ENCODE measurements at regions not wholly inside any gene's neighbourhood (a gene's known extent, or its start where the extent isn't known, plus 50 kb on each side); places are given as distances from the start of the nearest gene placed in this dataset.
A peak's percentile ranks its signal among the peaks of the same experiment; 100 is the strongest.

DNA sequence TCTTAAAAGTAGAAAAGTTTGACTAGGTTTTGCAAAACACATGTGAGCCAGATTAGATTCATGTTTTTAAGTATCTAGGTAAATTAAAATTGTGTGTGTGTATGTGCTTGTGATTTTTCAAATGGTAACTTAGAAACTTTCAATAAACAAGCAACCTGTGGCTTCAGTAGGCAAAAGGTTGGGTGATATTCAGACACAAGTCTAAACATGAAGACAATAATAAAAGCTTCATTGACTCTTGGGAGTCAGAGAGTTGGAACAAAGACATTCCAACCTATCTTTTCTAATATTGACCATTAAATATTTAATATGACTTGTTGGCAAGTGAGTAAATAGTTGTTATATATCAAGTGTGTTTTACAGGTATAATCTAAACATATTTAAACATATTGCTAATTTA, 1049.6 kb upstream of the ADGRL4 start:
- no peak overlapping the region for H3K4me3 Mint-ChIP-seq (ENCODE audit: low read depth)
- H3K36me3 Mint-ChIP-seq (ENCODE audit: insufficient read depth): no peaks in the 10 kb centered on the region
- H3K9me3 Mint-ChIP-seq (ENCODE audit: low read depth): no peaks in the 10 kb centered on the region
- DNase-seq (ENCODE audit: low spot score, unreplicated experiment): no peak
- no peaks in the 10 kb centered on the region for H3K27me3 Mint-ChIP-seq
- H3K27ac Mint-ChIP-seq: no peak overlapping the region
- no peaks in the 10 kb centered on the region for H3K4me1 Mint-ChIP-seq (ENCODE audit: low read depth)
- TF ChIP-seq, protein P1, sequence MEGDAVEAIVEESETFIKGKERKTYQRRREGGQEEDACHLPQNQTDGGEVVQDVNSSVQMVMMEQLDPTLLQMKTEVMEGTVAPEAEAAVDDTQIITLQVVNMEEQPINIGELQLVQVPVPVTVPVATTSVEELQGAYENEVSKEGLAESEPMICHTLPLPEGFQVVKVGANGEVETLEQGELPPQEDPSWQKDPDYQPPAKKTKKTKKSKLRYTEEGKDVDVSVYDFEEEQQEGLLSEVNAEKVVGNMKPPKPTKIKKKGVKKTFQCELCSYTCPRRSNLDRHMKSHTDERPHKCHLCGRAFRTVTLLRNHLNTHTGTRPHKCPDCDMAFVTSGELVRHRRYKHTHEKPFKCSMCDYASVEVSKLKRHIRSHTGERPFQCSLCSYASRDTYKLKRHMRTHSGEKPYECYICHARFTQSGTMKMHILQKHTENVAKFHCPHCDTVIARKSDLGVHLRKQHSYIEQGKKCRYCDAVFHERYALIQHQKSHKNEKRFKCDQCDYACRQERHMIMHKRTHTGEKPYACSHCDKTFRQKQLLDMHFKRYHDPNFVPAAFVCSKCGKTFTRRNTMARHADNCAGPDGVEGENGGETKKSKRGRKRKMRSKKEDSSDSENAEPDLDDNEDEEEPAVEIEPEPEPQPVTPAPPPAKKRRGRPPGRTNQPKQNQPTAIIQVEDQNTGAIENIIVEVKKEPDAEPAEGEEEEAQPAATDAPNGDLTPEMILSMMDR (IDR thresholded peaks at IDR 0.05; ENCODE audit: unreplicated experiment): no peak

DNA sequence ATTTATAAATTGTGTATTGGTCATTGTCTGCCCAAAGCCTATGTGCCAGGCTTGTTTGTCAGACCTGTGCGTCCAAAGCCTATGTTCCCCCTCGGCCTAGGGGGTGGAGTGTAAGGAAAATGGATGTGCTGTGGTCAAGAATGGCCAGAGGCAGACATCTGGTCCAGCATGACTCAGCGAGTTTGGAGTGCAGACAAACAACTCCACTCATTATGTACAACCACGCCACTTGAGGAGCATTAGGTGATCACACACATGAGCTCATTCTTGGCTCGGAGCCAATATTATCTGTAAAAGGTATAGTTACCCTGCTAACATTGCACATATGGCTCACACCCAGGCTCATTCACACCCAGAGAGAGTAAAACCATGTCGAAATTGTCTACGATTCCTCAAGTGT, 1047.6 kb upstream of the ADGRL4 start:
- no peaks in the 10 kb centered on the region for H3K4me1 Mint-ChIP-seq (ENCODE audit: low read depth)

DNA sequence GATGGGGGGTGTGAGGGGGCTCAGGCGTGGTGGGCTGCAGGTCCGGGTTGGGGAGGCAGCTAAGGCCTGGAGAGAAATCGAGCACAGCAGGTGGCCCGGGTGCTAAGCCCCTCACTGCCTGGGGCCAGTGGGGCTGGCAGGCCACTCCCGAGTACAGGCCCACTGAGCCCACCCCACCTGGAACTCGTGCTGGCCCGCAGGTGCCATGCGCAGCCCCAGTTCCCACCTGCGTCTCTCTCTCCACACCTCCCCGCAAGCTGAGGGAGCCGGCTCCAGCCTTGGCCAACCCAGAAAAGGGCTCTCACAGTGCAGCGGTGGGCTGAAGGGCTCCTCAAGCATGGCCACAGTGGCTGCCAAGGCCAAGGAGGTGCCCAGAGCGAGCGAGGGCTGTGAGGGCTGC, 1047.1 kb upstream of the ADGRL4 start:
- no peaks in the 10 kb centered on the region for H3K4me1 Mint-ChIP-seq (ENCODE audit: low read depth)
- H3K27ac Mint-ChIP-seq: no peak overlapping the region
- TF ChIP-seq, protein P1 (IDR thresholded peaks at IDR 0.05; ENCODE audit: unreplicated experiment): no peak
- no peaks in the 10 kb centered on the region for H3K36me3 Mint-ChIP-seq (ENCODE audit: insufficient read depth)
- no peak for DNase-seq (ENCODE audit: low spot score, unreplicated experiment)
- no peaks in the 10 kb centered on the region for H3K27me3 Mint-ChIP-seq
- H3K4me3 Mint-ChIP-seq (ENCODE audit: low read depth): no peak overlapping the region
- peaks cover 5% of the 10 kb centered on the region for H3K9me3 Mint-ChIP-seq (ENCODE audit: low read depth)

More for the DNA sequence above, 1047.6 kb upstream of the ADGRL4 start:
- TF ChIP-seq, protein P1 (IDR thresholded peaks at IDR 0.05; ENCODE audit: unreplicated experiment): no peak
- Mint-ChIP-seq H3K27me3 (no peaks in the 10 kb centered on the region), H3K36me3 (ENCODE audit: insufficient read depth) (no peaks in the 10 kb centered on the region), H3K27ac (peak overlapping the region; percentile 85), H3K9me3 (ENCODE audit: low read depth) (peaks cover 5% of the 10 kb centered on the region), H3K4me3 (ENCODE audit: low read depth) (no peak overlapping the region)
- DNase-seq (ENCODE audit: low spot score, unreplicated experiment): no peak

DNA sequence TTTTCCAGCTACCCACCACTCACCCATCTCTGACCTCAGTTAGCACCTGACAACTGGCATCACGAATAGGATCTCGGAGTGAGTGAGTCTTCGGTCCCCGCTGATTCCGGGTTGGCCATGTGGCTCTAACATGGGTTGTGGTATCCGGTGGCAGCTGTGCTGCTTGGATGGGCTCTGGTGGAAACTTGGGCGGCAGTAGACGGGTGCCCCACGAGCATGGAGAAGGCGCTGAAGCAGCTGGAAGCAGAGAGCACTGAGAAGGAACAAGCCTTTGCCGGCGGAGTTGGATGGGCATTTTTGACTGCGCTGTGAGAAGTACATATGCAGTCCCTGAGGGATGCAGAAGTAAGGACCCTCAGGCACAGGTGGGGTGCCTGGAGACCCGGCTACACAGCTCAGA, 1044.0 kb upstream of the ADGRL4 start:
- H3K4me3 Mint-ChIP-seq (ENCODE audit: low read depth): no peak overlapping the region
- H3K27ac Mint-ChIP-seq: no peak overlapping the region
- H3K9me3 Mint-ChIP-seq (ENCODE audit: low read depth): peaks cover 5% of the 10 kb centered on the region
- H3K4me1 Mint-ChIP-seq (ENCODE audit: low read depth): no peaks in the 10 kb centered on the region
- TF ChIP-seq, protein P1 (IDR thresholded peaks at IDR 0.05; ENCODE audit: unreplicated experiment): no peak
- no peaks in the 10 kb centered on the region for H3K27me3 Mint-ChIP-seq
- no peak for DNase-seq (ENCODE audit: low spot score, unreplicated experiment)
- H3K36me3 Mint-ChIP-seq (ENCODE audit: insufficient read depth): no peaks in the 10 kb centered on the region

DNA sequence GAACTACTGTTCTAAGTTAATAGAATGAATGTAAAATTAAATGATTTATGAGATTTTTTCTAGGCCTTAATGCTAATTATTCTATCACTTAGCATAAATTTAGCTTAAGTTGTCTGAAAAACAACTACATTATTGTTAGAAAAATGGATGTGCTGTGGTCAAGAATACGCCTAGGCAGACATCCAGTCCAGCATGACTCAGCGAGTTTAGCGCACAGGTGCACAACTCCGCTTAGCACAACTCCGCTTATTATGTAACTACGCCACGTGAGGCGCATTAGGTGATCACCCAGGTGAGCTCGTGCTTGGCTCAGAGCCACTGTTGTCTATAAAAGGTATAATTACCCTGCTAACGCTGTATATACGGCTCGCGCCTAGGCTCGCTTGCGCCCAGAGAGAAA, 1043.6 kb upstream of the ADGRL4 start:
- H3K27me3 Mint-ChIP-seq: no peaks in the 10 kb centered on the region
- H3K4me1 Mint-ChIP-seq (ENCODE audit: low read depth): no peaks in the 10 kb centered on the region
- peaks cover 5% of the 10 kb centered on the region for H3K9me3 Mint-ChIP-seq (ENCODE audit: low read depth)
- H3K36me3 Mint-ChIP-seq (ENCODE audit: insufficient read depth): no peaks in the 10 kb centered on the region
- no peak overlapping the region for H3K27ac Mint-ChIP-seq
- H3K4me3 Mint-ChIP-seq (ENCODE audit: low read depth): no peak overlapping the region
- no peak for DNase-seq (ENCODE audit: low spot score, unreplicated experiment)
- TF ChIP-seq, protein P1 (IDR thresholded peaks at IDR 0.05; ENCODE audit: unreplicated experiment): no peak
